GM12891 (cell line): ENCODE measurements at regions not wholly inside any gene's neighbourhood (a gene's known extent, or its start where the extent isn't known, plus 50 kb on each side); places are given as distances from the start of the nearest gene placed in this dataset.

ENCODE experiments used
- PAX5 ChIP-seq: IDR thresholded peaks from 2 replicates; pipeline ENCODE4 v1.6.1; 2011; ENCODE audit warnings: low read length, moderate library complexity, mild to moderate bottlenecking; ENCODE audit not compliant: insufficient read depth, severe bottlenecking
- POLR2A ChIP-seq: IDR thresholded peaks from 2 replicates; pipeline ENCODE4 v1.6.1; 2011; ENCODE audit warnings: low read depth, low read length, control low read depth
- POLR2AphosphoS5 ChIP-seq: IDR thresholded peaks from 2 replicates; pipeline ENCODE4 v1.6.1; 2011; ENCODE audit warnings: low read depth, low read length, control low read depth
- POU2F2 ChIP-seq: IDR thresholded peaks from 2 replicates; pipeline ENCODE4 v1.6.1; 2011; ENCODE audit warnings: low read depth, mild to moderate bottlenecking, control low read depth, low read length, moderate library complexity
- SPI1 ChIP-seq: IDR thresholded peaks from 2 replicates; pipeline ENCODE4 v1.6.1; 2011; ENCODE audit warnings: low read depth, low read length, control low read depth
- TAF1 ChIP-seq: IDR thresholded peaks from 2 replicates; pipeline ENCODE4 v1.6.1; 2011; ENCODE audit warnings: low read depth, low read length, control low read depth

DNA sequence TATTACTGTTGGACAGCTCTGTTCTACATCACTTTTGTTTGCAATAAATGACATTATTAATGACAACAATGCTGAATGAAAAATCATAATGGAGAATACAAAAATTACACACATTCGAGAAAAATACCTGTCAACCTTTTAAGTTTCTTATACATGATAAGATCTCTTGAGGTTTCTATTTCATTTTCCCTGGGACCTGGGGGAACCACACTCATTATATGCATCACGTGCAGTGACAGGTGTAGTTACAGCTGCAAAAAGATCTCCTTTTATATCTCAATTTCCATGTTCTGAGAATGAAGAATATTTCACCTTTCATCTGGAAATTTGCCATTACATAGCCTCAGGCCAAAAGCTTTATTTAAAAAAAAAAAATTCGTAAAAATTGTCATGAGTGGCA is 1347.0 kb upstream of the AGA start:
- TF ChIP-seq POLR2A = no peak
- no peak for TF ChIP-seq POU2F2
- no peak for TF ChIP-seq TAF1
- TF ChIP-seq POLR2AphosphoS5 = no peak
- TF ChIP-seq PAX5 = no peak
- TF ChIP-seq SPI1 = no peak
